Neural progenitor cell (in vitro differentiated cells): ENCODE measurements at regions not wholly inside any gene's neighbourhood (a gene's known extent, or its start where the extent isn't known, plus 50 kb on each side); places are given as distances from the start of the nearest gene placed in this dataset.

Experiments used
- DNase-seq: peaks from one replicate; pipeline ENCODE4 v3.0.0-alpha.2; 2016; ENCODE audit warnings: low spot score
- H2AFZ ChIP-seq: fragments of 200-600 bp; sonication (generic); replicated peaks from 2 replicates; pipeline ENCODE4 v1.6.1; 2016; ENCODE audit warnings: antibody characterized with exemption
- H3F3A ChIP-seq: fragments of 200-600 bp; sonication (generic); 2 replicates; pipeline ENCODE4 v1.6.1; 2016; ENCODE audit warnings: antibody characterized with exemption, low read depth
- H3K27ac ChIP-seq: fragments of 200-600 bp; sonication (generic); 2 replicates; pipeline ENCODE4 v1.5.1; 2016; ENCODE audit warnings: mild to moderate bottlenecking
- H3K27me3 ChIP-seq: fragments of 200-600 bp; sonication (generic); 2 replicates; pipeline ENCODE4 v1.6.1; 2016; ENCODE audit warnings: mild to moderate bottlenecking, moderate library complexity
- H3K36me3 ChIP-seq: fragments of 200-600 bp; sonication (generic); 2 replicates; pipeline ENCODE4 v1.5.1; 2016
- H3K4me1 ChIP-seq: fragments of 200-600 bp; sonication (generic); 2 replicates; pipeline ENCODE4 v1.6.1; 2016; ENCODE audit warnings: mixed run types
- H3K4me2 ChIP-seq: fragments of 200-600 bp; sonication (generic); 2 replicates; pipeline ENCODE4 v1.6.1; 2016
- H3K4me3 ChIP-seq: fragments of 200-600 bp; sonication (generic); 2 replicates; pipeline ENCODE4 v1.5.1; 2016
- H3K79me2 ChIP-seq: fragments of 200-600 bp; sonication (generic); 2 replicates; pipeline ENCODE4 v1.6.1; 2016; ENCODE audit warnings: low read depth
- H3K9ac ChIP-seq: fragments of 200-600 bp; sonication (generic); 2 replicates; pipeline ENCODE4 v1.6.1; 2016
- H3K9me3 ChIP-seq: fragments of 200-600 bp; sonication (generic); 2 replicates; pipeline ENCODE4 v1.5.1; 2016; ENCODE audit warnings: low read depth
- H4K20me1 ChIP-seq: fragments of 200-600 bp; sonication (generic); 2 replicates; pipeline ENCODE4 v1.6.1; 2016; ENCODE audit warnings: low read depth
- H3K27ac Mint-ChIP-seq: 3 replicates; pipeline ENCODE4 v1.8.0; 2021; ENCODE audit warnings: mixed read lengths
- H3K27me3 Mint-ChIP-seq: 2 replicates; pipeline ENCODE4 v1.8.0; 2022; ENCODE audit warnings: low read depth, mild to moderate bottlenecking, inconsistent platforms, moderate library complexity, mixed read lengths; ENCODE audit not compliant: insufficient read depth
- H3K36me3 Mint-ChIP-seq: 3 replicates; pipeline ENCODE4 v1.8.0; 2021; ENCODE audit warnings: mixed read lengths
- H3K4me1 Mint-ChIP-seq: 3 replicates; pipeline ENCODE4 v1.8.0; 2021; ENCODE audit warnings: mixed read lengths
- H3K4me3 Mint-ChIP-seq: 3 replicates; pipeline ENCODE4 v1.8.0; 2021; ENCODE audit warnings: mild to moderate bottlenecking, moderate library complexity, mixed read lengths
- H3K9me3 Mint-ChIP-seq: 3 replicates; pipeline ENCODE4 v1.8.0; 2020; ENCODE audit warnings: mixed read lengths
- EZH2 ChIP-seq: fragments of 200-600 bp; sonication (generic); IDR thresholded peaks from 2 replicates; pipeline ENCODE4 v1.6.1; 2017; ENCODE audit warnings: antibody characterized with exemption, mild to moderate bottlenecking, moderate library complexity
- EZH2phosphoT487 ChIP-seq: fragments of 200-600 bp; sonication (generic); IDR thresholded peaks from 2 replicates; pipeline ENCODE4 v1.6.1; 2017; ENCODE audit warnings: antibody characterized with exemption
- TF ChIP-seq, protein P1 (sequence below): fragments of 200-600 bp; sonication (generic); IDR thresholded peaks from 2 replicates; pipeline ENCODE4 v1.5.1; 2017; ENCODE audit warnings: antibody characterized with exemption, mild to moderate bottlenecking

DNA sequence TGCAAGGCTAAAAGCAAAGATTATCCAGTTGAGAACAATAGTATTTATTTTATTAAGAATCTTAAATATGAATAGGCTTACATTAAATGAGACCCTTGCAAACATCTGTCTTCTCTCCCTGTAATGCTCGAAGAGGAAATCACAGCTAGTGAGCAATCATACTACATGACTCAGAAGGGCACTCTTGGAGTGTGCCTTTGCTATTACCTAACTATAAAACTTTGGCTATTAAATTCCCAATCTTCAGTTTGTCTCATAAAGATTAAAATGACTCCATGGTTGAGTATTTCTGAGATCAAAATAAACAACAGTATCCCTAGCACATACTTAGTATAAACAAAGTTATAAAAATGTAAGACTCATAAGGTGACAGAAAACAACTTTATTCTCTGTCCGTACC lies 296.9 kb downstream of the KCNJ3 start:
- H3K27me3 ChIP-seq, result no peaks in the 10 kb centered on the region
- H3K79me2 ChIP-seq, result no peaks in the 10 kb centered on the region
- no peak overlapping the region for H3K4me2 ChIP-seq
- H3K27ac ChIP-seq, result no peak overlapping the region
- Mint-ChIP-seq H3K4me3 (no peak overlapping the region), H3K36me3 (no peaks in the 10 kb centered on the region), H3K4me1 (peaks cover 4% of the 10 kb centered on the region), H3K27me3 (no peaks in the 10 kb centered on the region), H3K9me3 (peaks cover under 1% of the 10 kb centered on the region), H3K27ac (no peak overlapping the region)
- H3K36me3 ChIP-seq, result no peaks in the 10 kb centered on the region
- no peak for DNase-seq
- no peak overlapping the region for H2AFZ ChIP-seq
- H4K20me1 ChIP-seq, result no peaks in the 10 kb centered on the region
- no peaks in the 10 kb centered on the region for H3K9me3 ChIP-seq
- peaks cover 10% of the 10 kb centered on the region for H3K4me1 ChIP-seq
- no peak for TF ChIP-seq EZH2
- TF ChIP-seq, protein P1, sequence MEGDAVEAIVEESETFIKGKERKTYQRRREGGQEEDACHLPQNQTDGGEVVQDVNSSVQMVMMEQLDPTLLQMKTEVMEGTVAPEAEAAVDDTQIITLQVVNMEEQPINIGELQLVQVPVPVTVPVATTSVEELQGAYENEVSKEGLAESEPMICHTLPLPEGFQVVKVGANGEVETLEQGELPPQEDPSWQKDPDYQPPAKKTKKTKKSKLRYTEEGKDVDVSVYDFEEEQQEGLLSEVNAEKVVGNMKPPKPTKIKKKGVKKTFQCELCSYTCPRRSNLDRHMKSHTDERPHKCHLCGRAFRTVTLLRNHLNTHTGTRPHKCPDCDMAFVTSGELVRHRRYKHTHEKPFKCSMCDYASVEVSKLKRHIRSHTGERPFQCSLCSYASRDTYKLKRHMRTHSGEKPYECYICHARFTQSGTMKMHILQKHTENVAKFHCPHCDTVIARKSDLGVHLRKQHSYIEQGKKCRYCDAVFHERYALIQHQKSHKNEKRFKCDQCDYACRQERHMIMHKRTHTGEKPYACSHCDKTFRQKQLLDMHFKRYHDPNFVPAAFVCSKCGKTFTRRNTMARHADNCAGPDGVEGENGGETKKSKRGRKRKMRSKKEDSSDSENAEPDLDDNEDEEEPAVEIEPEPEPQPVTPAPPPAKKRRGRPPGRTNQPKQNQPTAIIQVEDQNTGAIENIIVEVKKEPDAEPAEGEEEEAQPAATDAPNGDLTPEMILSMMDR, result no peak
- no peak for TF ChIP-seq EZH2phosphoT487
- H3F3A ChIP-seq, result peaks cover 5% of the 10 kb centered on the region
- H3K9ac ChIP-seq, result no peak overlapping the region
- no peak overlapping the region for H3K4me3 ChIP-seq

DNA sequence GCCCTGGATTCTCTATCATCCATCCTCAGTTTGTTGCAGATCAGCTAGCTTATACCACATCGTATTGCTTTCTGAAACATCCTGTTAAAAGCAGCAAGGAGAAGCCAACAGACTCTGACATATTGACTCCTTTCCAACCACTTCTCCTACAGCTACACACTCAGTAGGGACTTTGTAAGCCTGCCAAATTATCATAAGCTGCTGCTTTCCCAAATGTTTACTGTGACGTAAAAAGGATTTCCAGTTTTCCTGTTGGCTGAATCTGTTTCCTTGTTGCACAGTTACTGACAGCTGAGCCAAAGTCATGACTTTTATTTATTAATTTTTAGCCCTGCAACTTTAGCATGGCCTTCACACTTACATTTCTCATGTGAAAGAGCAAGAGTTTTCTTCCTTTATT lies 294.3 kb downstream of the KCNJ3 start:
- peaks cover 4% of the 10 kb centered on the region for H3K4me1 Mint-ChIP-seq
- Histone ChIP-seq H3K9me3 (no peaks in the 10 kb centered on the region), H3K9ac (no peak overlapping the region), H3K4me2 (no peak overlapping the region), H3K4me1 (peaks cover 10% of the 10 kb centered on the region), H3F3A (peaks cover 5% of the 10 kb centered on the region), H3K27ac (peak overlapping the region; percentile 48), H3K79me2 (no peaks in the 10 kb centered on the region), H4K20me1 (no peaks in the 10 kb centered on the region), H3K4me3 (no peak overlapping the region), H3K27me3 (no peaks in the 10 kb centered on the region), H3K36me3 (no peaks in the 10 kb centered on the region), H2AFZ (peak overlapping the region; percentile 48)
- H3K27ac Mint-ChIP-seq, result no peak overlapping the region
- H3K36me3 Mint-ChIP-seq, result no peaks in the 10 kb centered on the region
- H3K4me3 Mint-ChIP-seq, result no peak overlapping the region
- no peak for TF ChIP-seq EZH2phosphoT487
- TF ChIP-seq EZH2, result no peak
- TF ChIP-seq, protein P1, result no peak
- H3K9me3 Mint-ChIP-seq, result peaks cover 3% of the 10 kb centered on the region
- DNase-seq, result no peak
- H3K27me3 Mint-ChIP-seq, result no peaks in the 10 kb centered on the region

DNA sequence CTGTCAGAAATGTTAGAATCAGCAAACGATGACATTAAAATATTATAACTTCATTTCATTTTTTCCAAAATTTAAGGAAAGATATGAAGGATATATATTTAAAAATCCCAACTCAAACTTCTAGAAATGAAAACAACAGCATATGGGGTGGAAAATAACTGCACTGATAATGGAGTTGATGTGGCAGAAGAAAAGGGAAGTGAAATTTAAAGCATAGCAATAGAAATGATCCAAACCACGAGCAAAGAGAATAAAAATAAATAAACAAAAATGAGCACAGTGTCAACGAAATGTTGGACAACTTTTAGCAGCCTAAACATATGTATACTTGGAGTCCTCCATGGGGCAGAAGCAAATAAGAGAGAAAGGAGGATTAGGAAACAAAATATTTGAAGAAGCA lies 280.2 kb downstream of the KCNJ3 start:
- no peak overlapping the region for H2AFZ ChIP-seq
- H3K27ac ChIP-seq, result no peak overlapping the region
- no peaks in the 10 kb centered on the region for H3K27me3 Mint-ChIP-seq
- no peak overlapping the region for H3K9ac ChIP-seq
- H4K20me1 ChIP-seq, result no peaks in the 10 kb centered on the region
- H3K4me2 ChIP-seq, result no peak overlapping the region
- TF ChIP-seq, protein P1, result no peak
- TF ChIP-seq EZH2phosphoT487 (no peak), EZH2 (no peak)
- no peak overlapping the region for H3K27ac Mint-ChIP-seq
- no peaks in the 10 kb centered on the region for H3K36me3 Mint-ChIP-seq
- no peaks in the 10 kb centered on the region for H3K79me2 ChIP-seq
- H3K4me1 ChIP-seq, result no peaks in the 10 kb centered on the region
- H3K4me1 Mint-ChIP-seq, result peaks cover 3% of the 10 kb centered on the region
- no peaks in the 10 kb centered on the region for H3F3A ChIP-seq
- no peak overlapping the region for H3K4me3 ChIP-seq
- H3K27me3 ChIP-seq, result no peaks in the 10 kb centered on the region
- DNase-seq, result no peak
- H3K9me3 ChIP-seq, result no peaks in the 10 kb centered on the region
- no peak overlapping the region for H3K4me3 Mint-ChIP-seq
- H3K36me3 ChIP-seq, result no peaks in the 10 kb centered on the region
- no peaks in the 10 kb centered on the region for H3K9me3 Mint-ChIP-seq

DNA sequence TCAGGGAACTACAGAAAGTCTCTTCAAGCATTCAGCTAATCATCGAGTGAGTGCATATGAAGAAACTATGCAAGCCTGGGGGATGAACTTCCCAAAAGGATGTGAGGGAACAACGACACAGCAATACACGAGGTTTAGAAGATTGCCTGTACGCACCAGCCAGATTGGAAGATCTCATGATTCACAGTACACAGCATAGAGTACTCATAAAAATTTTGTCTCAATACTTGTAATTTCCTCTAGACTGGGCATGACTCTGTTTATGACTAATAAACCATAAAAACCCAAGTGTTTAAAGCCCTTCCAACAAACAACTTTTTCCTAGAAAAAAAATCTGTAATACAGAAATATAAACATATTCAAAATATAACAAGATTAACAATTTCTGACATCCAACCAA lies 279.7 kb downstream of the KCNJ3 start:
- no peak overlapping the region for H3K27ac Mint-ChIP-seq
- H3K36me3 Mint-ChIP-seq, result no peaks in the 10 kb centered on the region
- no peak for TF ChIP-seq EZH2
- no peak for TF ChIP-seq EZH2phosphoT487
- TF ChIP-seq, protein P1, result no peak
- no peaks in the 10 kb centered on the region for H3K9me3 Mint-ChIP-seq
- Histone ChIP-seq H4K20me1 (no peaks in the 10 kb centered on the region), H3K27ac (no peak overlapping the region), H2AFZ (peak overlapping the region; percentile 22), H3K36me3 (no peaks in the 10 kb centered on the region), H3K4me1 (no peaks in the 10 kb centered on the region), H3K4me2 (no peak overlapping the region), H3K9ac (no peak overlapping the region), H3F3A (no peaks in the 10 kb centered on the region), H3K27me3 (no peaks in the 10 kb centered on the region), H3K9me3 (no peaks in the 10 kb centered on the region), H3K79me2 (no peaks in the 10 kb centered on the region), H3K4me3 (no peak overlapping the region)
- DNase-seq, result no peak
- no peaks in the 10 kb centered on the region for H3K27me3 Mint-ChIP-seq
- H3K4me1 Mint-ChIP-seq, result no peaks in the 10 kb centered on the region
- H3K4me3 Mint-ChIP-seq, result no peak overlapping the region
